Mesendoderm (in vitro differentiated cells): ENCODE measurements at regions not wholly inside any gene's neighbourhood (a gene's known extent, or its start where the extent isn't known, plus 50 kb on each side); places are given as distances from the start of the nearest gene placed in this dataset.

Experiments used
- DNase-seq: peaks from one replicate; pipeline ENCODE4 v3.0.0; 2013
- H2AK5ac ChIP-seq: 2 replicates; pipeline ENCODE4 v1.6.1; 2013; ENCODE audit warnings: low read length, inconsistent platforms
- H2BK120ac ChIP-seq: 2 replicates; pipeline ENCODE4 v1.6.1; 2013; ENCODE audit warnings: low read depth, mild to moderate bottlenecking, low read length, moderate library complexity, mixed read lengths
- H2BK15ac ChIP-seq: replicated peaks from 2 replicates; pipeline ENCODE4 v1.6.1; 2013; ENCODE audit warnings: low read depth, mild to moderate bottlenecking, moderate library complexity
- H2BK5ac ChIP-seq: 2 replicates; pipeline ENCODE4 v1.6.1; 2013; ENCODE audit warnings: low read length, inconsistent platforms
- H3K18ac ChIP-seq: 2 replicates; pipeline ENCODE4 v1.6.1; 2013; ENCODE audit warnings: mild to moderate bottlenecking, low read length, mixed read lengths
- H3K23ac ChIP-seq: one replicate; pipeline ENCODE4 v1.6.1; 2013; ENCODE audit warnings: low read length
- H3K27ac ChIP-seq: 2 replicates; pipeline ENCODE4 v1.5.1; 2013; ENCODE audit warnings: low read depth, mild to moderate bottlenecking, inconsistent platforms, low read length, moderate library complexity
- H3K27me3 ChIP-seq: 2 replicates; pipeline ENCODE4 v1.6.1; 2013; ENCODE audit warnings: low read length, control low read depth, mild to moderate bottlenecking, inconsistent platforms; ENCODE audit not compliant: insufficient read depth, poor library complexity
- H3K36me3 ChIP-seq: 2 replicates; pipeline ENCODE4 v1.6.1; 2013; ENCODE audit warnings: low read length, inconsistent platforms; ENCODE audit not compliant: control insufficient read depth, insufficient read depth
- H3K4ac ChIP-seq: one replicate; pipeline ENCODE4 v1.6.1; 2013; ENCODE audit warnings: low read depth, mild to moderate bottlenecking, low read length, moderate library complexity
- H3K4me1 ChIP-seq: 2 replicates; pipeline ENCODE4 v1.6.1; 2013; ENCODE audit warnings: low read depth, low read length, inconsistent platforms; ENCODE audit not compliant: control insufficient read depth
- H3K4me2 ChIP-seq: 2 replicates; pipeline ENCODE4 v1.6.1; 2013; ENCODE audit warnings: low read length
- H3K4me3 ChIP-seq: 2 replicates; pipeline ENCODE4 v1.5.1; 2013; ENCODE audit warnings: mild to moderate bottlenecking, low read length
- H3K56ac ChIP-seq: one replicate; pipeline ENCODE4 v1.6.1; 2013; ENCODE audit warnings: low read length
- H3K79me1 ChIP-seq: 2 replicates; pipeline ENCODE4 v1.6.1; 2013; ENCODE audit warnings: low read length, inconsistent platforms
- H3K79me2 ChIP-seq: 2 replicates; pipeline ENCODE4 v1.6.1; 2013; ENCODE audit warnings: mild to moderate bottlenecking, low read length; ENCODE audit not compliant: control insufficient read depth, insufficient read depth
- H3K9ac ChIP-seq: 2 replicates; pipeline ENCODE4 v1.6.1; 2013; ENCODE audit warnings: low read length, inconsistent platforms
- H4K5ac ChIP-seq: one replicate; pipeline ENCODE4 v1.6.1; 2013; ENCODE audit warnings: low read length
- H4K8ac ChIP-seq: one replicate; pipeline ENCODE4 v1.6.1; 2013; ENCODE audit warnings: low read depth, mild to moderate bottlenecking, control low read depth, low read length, moderate library complexity
- WGBS: extraction: QIAGEN DNeasy Blood & Tissue Kit; methylation state at CpG from one replicate; pipeline ENCODE4 v1.1.7; 2013; ENCODE audit warnings: low lambda C conversion rate, missing lambda C conversion rate; ENCODE audit not compliant: insufficient coverage; ENCODE audit errors: extremely low coverage; 5-methylcytosine and 5-hydroxymethylcytosine counted together

DNA sequence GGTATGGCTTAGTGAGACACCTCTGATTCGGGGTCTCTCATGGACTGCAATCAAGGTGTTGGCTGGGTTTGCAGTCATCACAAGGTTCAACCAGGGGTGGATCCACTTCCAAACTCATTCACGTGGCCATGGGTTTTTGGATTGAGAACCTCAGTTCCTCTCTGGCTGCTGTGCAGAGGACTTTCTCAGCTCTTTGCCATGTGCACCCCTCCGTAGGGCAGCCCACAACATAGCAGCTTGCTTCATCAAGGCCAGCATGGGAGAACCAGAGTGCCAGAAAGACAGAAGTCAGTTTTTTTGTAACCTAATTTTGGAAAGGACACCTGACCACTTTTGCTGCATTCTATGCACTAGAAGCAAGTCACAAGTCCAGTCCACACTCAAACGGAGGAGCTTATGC lies 154.9 kb downstream of the PJA1 start:
- Histone ChIP-seq H3K23ac (no peak overlapping the region), H3K4me3 (no peak overlapping the region), H4K5ac (no peak overlapping the region), H3K79me1 (no peaks in the 10 kb centered on the region), H2AK5ac (no peak overlapping the region), H3K18ac (no peak overlapping the region), H2BK120ac (no peak overlapping the region), H2BK5ac (no peak overlapping the region), H2BK15ac (no peak overlapping the region), H3K4me2 (no peak overlapping the region), H3K4me1 (no peaks in the 10 kb centered on the region), H3K27me3 (no peaks in the 10 kb centered on the region), H4K8ac (no peak overlapping the region), H3K4ac (no peak overlapping the region), H3K9ac (no peak overlapping the region), H3K56ac (no peak overlapping the region), H3K27ac (no peak overlapping the region), H3K36me3 (no peaks in the 10 kb centered on the region), H3K79me2 (no peaks in the 10 kb centered on the region)
- WGBS = no CpG with 5 or more reads among the region's 4 CpGs
- DNase-seq = no peak

DNA sequence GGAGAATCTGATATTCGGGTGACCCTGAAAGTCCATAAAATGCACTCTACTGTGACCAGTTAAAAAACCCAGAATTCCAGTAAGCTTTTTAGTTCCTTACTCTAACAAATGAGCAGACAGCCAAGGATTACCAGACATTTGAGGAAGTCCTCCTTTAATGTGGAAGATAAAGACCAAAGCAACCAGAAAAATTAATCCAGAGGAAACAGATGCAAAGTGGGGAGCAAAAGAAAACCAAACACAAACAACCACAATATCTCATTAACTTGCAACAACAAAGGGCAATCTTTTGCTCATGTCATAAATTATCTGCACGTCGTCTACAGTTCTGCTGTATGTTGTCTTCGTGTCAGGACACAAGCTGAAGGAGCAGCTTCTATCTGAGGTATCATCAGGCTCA lies 164.4 kb downstream of the PJA1 start:
- H2BK5ac ChIP-seq = no peak overlapping the region
- WGBS = no CpG with 5 or more reads among the region's 4 CpGs
- no peak overlapping the region for H2AK5ac ChIP-seq
- no peaks in the 10 kb centered on the region for H3K4me1 ChIP-seq
- H3K9ac ChIP-seq = no peak overlapping the region
- no peak overlapping the region for H3K27ac ChIP-seq
- no peak overlapping the region for H3K23ac ChIP-seq
- no peak overlapping the region for H2BK15ac ChIP-seq
- no peak for DNase-seq
- H3K4me3 ChIP-seq = no peak overlapping the region
- H3K56ac ChIP-seq = no peak overlapping the region
- no peaks in the 10 kb centered on the region for H3K79me1 ChIP-seq
- no peaks in the 10 kb centered on the region for H3K27me3 ChIP-seq
- no peak overlapping the region for H3K18ac ChIP-seq
- no peaks in the 10 kb centered on the region for H3K79me2 ChIP-seq
- H4K5ac ChIP-seq = no peak overlapping the region
- no peak overlapping the region for H4K8ac ChIP-seq
- H3K4me2 ChIP-seq = no peak overlapping the region
- H2BK120ac ChIP-seq = no peak overlapping the region
- no peak overlapping the region for H3K4ac ChIP-seq
- H3K36me3 ChIP-seq = no peaks in the 10 kb centered on the region

DNA sequence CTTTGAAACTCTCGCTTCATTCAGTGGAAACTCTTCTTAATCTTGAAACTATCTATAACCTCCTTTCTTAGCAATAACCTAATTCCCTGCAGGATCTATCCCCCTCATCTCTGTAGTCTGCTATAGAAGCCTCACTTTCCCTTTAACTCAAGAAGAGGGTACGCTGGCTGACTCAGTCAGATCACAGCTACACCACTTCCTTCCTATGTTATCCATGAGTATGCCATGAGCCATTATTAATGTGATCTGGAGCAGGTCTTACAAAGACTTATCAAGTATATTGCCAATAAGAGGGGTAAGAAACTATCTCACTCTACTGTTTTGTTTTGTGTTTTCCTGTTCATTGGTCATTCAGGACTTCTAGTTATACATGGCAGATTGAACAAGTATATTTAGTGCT lies 165.3 kb downstream of the PJA1 start:
- no peak overlapping the region for H3K23ac ChIP-seq
- no peak overlapping the region for H2BK5ac ChIP-seq
- no peak overlapping the region for H2AK5ac ChIP-seq
- no peak overlapping the region for H2BK120ac ChIP-seq
- no peaks in the 10 kb centered on the region for H3K36me3 ChIP-seq
- H3K4me2 ChIP-seq = no peak overlapping the region
- H3K56ac ChIP-seq = no peak overlapping the region
- H3K18ac ChIP-seq = no peak overlapping the region
- H3K4me1 ChIP-seq = no peaks in the 10 kb centered on the region
- no peak overlapping the region for H3K4ac ChIP-seq
- H3K79me1 ChIP-seq = no peaks in the 10 kb centered on the region
- no peak overlapping the region for H2BK15ac ChIP-seq
- H3K4me3 ChIP-seq = no peak overlapping the region
- no peak overlapping the region for H3K9ac ChIP-seq
- H4K8ac ChIP-seq = no peak overlapping the region
- WGBS = no CpG with 5 or more reads among the region's 2 CpGs
- H4K5ac ChIP-seq = no peak overlapping the region
- DNase-seq = no peak
- H3K27me3 ChIP-seq = no peaks in the 10 kb centered on the region
- H3K27ac ChIP-seq = no peak overlapping the region
- no peaks in the 10 kb centered on the region for H3K79me2 ChIP-seq

DNA sequence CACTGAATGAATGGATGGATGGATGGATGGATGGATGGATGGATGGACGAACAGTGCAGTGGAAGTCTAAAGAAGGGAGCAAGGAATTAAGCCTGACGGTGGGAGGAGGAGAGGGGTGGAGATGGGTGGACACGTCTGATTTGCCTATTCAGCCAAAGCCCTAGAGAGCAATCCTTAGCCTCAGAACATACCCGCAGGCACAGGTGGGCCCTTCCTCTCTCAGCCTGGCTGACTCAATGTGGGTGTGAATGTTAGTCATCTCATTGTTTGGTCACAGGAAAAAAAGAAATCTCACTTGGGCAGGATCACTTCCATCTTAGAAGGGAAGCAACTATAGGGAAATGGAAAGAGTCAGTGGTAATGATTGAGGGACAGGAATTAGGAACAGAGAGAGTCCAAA lies 165.9 kb downstream of the PJA1 start:
- Histone ChIP-seq H2AK5ac (no peak overlapping the region), H3K4me2 (no peak overlapping the region), H3K56ac (no peak overlapping the region), H3K79me2 (no peaks in the 10 kb centered on the region), H4K8ac (no peak overlapping the region), H2BK120ac (no peak overlapping the region), H3K36me3 (no peaks in the 10 kb centered on the region), H2BK5ac (no peak overlapping the region), H3K18ac (no peak overlapping the region), H3K27me3 (no peaks in the 10 kb centered on the region), H3K27ac (no peak overlapping the region), H3K4me3 (no peak overlapping the region), H3K79me1 (no peaks in the 10 kb centered on the region), H3K9ac (no peak overlapping the region), H3K4ac (no peak overlapping the region), H2BK15ac (no peak overlapping the region), H3K23ac (no peak overlapping the region), H3K4me1 (no peaks in the 10 kb centered on the region), H4K5ac (no peak overlapping the region)
- no peak for DNase-seq
- no CpG with 5 or more reads among the region's 4 CpGs for WGBS

DNA sequence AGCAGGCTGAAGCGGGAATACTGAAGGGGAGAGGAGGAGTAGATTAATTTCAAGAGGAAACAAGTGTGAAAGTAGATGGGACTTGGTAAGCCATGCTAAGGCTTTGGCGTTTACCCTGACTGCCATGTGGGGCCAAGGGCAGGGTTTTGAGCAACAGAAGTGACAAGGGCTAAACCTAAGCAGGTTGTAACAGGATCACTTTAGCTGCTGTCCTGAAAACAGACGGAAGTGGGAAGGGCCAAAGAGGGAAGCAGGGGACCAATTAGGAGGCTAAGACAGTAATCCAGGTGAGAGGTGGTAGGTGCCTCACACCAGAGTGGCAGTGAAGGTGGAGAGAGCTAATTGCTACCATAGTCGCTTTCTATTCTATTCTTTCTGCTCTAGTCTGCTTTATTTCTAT lies 166.5 kb downstream of the PJA1 start:
- no peak overlapping the region for H4K5ac ChIP-seq
- no peak overlapping the region for H2BK15ac ChIP-seq
- no CpG with 5 or more reads among the region's 4 CpGs for WGBS
- no peak overlapping the region for H3K27ac ChIP-seq
- no peak overlapping the region for H3K4me2 ChIP-seq
- H3K79me1 ChIP-seq = no peaks in the 10 kb centered on the region
- H2AK5ac ChIP-seq = no peak overlapping the region
- no peaks in the 10 kb centered on the region for H3K27me3 ChIP-seq
- no peak overlapping the region for H2BK120ac ChIP-seq
- H3K9ac ChIP-seq = no peak overlapping the region
- no peak for DNase-seq
- no peaks in the 10 kb centered on the region for H3K4me1 ChIP-seq
- H3K79me2 ChIP-seq = no peaks in the 10 kb centered on the region
- H2BK5ac ChIP-seq = no peak overlapping the region
- H3K4me3 ChIP-seq = no peak overlapping the region
- H3K4ac ChIP-seq = no peak overlapping the region
- no peak overlapping the region for H4K8ac ChIP-seq
- H3K56ac ChIP-seq = no peak overlapping the region
- no peak overlapping the region for H3K23ac ChIP-seq
- H3K36me3 ChIP-seq = no peaks in the 10 kb centered on the region
- H3K18ac ChIP-seq = no peak overlapping the region

DNA sequence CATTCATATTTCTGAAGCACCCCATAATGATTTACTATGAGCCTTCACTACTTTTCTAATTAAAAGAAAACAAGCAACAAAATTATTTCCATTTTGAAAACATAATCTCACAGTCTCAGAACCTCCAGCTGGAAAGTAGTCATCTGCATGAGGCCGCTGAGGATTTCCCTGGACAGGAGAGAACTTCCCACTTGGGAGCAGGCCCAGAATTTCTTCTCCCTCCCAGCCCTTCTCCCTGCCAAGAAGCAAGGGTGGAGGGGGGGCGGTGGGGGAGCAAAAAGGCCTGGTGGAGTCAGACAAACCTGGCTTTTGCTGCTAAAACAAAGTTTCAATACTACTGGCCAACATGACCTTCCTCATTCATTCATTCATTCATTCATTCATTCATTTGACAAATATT lies 167.3 kb downstream of the PJA1 start:
- no CpG with 5 or more reads among the region's 2 CpGs for WGBS

More for the DNA sequence above, 167.3 kb downstream of the PJA1 start:
- no peaks in the 10 kb centered on the region for H3K27me3 ChIP-seq
- no peak overlapping the region for H4K5ac ChIP-seq
- H3K4me3 ChIP-seq = no peak overlapping the region
- no peaks in the 10 kb centered on the region for H3K79me1 ChIP-seq
- H2BK120ac ChIP-seq = no peak overlapping the region
- no peak overlapping the region for H3K4me2 ChIP-seq
- no peaks in the 10 kb centered on the region for H3K36me3 ChIP-seq
- no peak overlapping the region for H2AK5ac ChIP-seq
- no peak overlapping the region for H3K27ac ChIP-seq
- H3K56ac ChIP-seq = no peak overlapping the region
- no peak for DNase-seq
- no peak overlapping the region for H3K9ac ChIP-seq
- H2BK15ac ChIP-seq = no peak overlapping the region
- no peaks in the 10 kb centered on the region for H3K79me2 ChIP-seq
- H3K4me1 ChIP-seq = no peaks in the 10 kb centered on the region
- no peak overlapping the region for H2BK5ac ChIP-seq
- no peak overlapping the region for H3K23ac ChIP-seq
- no peak overlapping the region for H4K8ac ChIP-seq
- H3K4ac ChIP-seq = no peak overlapping the region
- H3K18ac ChIP-seq = no peak overlapping the region
